Naive thymus-derived CD4-positive, alpha-beta T cell (primary cell): ENCODE measurements at regions not wholly inside any gene's neighbourhood (a gene's known extent, or its start where the extent isn't known, plus 50 kb on each side); places are given as distances from the start of the nearest gene placed in this dataset.
"Not testable (repeated sequence)": the region's sequence is repeated elsewhere in the genome, so short reads cannot be mapped to it uniquely, and the experiment has no call there.

ENCODE experiments used
- ATAC-seq: fragments of 150-1000 bp; cut with Tn5 transposase; 2 replicates; pipeline ENCODE4 v1.10.0; 2021; ENCODE audit warnings: mild to moderate bottlenecking, moderate library complexity
- CTCF ChIA-PET: fragments of 350-600 bp; sonication (Branson Sonifier 250); formaldehyde crosslinking; loops from one replicate; lab custom pipeline; 2021; ENCODE audit warnings: antibody characterized with exemption; lab: Charles Lee
- POLR2A ChIA-PET: fragments of 350-600 bp; sonication (Branson Sonifier 250); formaldehyde crosslinking; loops from one replicate; lab custom pipeline; 2021; ENCODE audit warnings: antibody characterized with exemption, inconsistent platforms; lab: Charles Lee
- DNase-seq, 9 donors: peaks; one replicate each; pipeline versions ENCODE4 v3.0.0 to v3.0.0-alpha.2; 2020 to 2022; ENCODE audit warnings: mixed read lengths in 1 of 9
- H3K27ac ChIP-seq: one replicate; pipeline ENCODE4 v1.7.0; 2013; ENCODE audit warnings: mild to moderate bottlenecking, low read depth, low read length, moderate library complexity
- H3K27me3 ChIP-seq, 2 donors: one replicate each; pipeline ENCODE4 v1.7.0; 2013; ENCODE audit warnings: low read length in 2 of 2, mild to moderate bottlenecking in 2 of 2, moderate library complexity in 2 of 2; ENCODE audit not compliant: control insufficient read depth in 2 of 2, insufficient read depth in 2 of 2
- H3K36me3 ChIP-seq, 3 experiments: 1 replicate in 2 of 3; 2 replicates in 1 of 3; pipeline ENCODE4 v1.7.0; 2013; ENCODE audit warnings: low read length in 3 of 3, mild to moderate bottlenecking in 3 of 3, moderate library complexity in 1 of 3; ENCODE audit not compliant: insufficient read depth in 3 of 3, control insufficient read depth in 2 of 3
- H3K4me1 ChIP-seq, 2 donors: one replicate each; pipeline ENCODE4 v1.7.0; 2013; ENCODE audit warnings: low read length in 2 of 2, mild to moderate bottlenecking in 2 of 2, moderate library complexity in 1 of 2; ENCODE audit not compliant: control insufficient read depth in 2 of 2, insufficient read depth in 2 of 2
- H3K4me3 ChIP-seq: 2 replicates; pipeline ENCODE4 v1.7.0; 2013; ENCODE audit warnings: mild to moderate bottlenecking, low read length
- H3K9me3 ChIP-seq, 3 experiments: 1 replicate in 2 of 3; 2 replicates in 1 of 3; pipeline ENCODE4 v1.7.0; 2013; ENCODE audit warnings: low read length in 3 of 3; ENCODE audit not compliant: control insufficient read depth in 2 of 3
- H3K27ac Mint-ChIP-seq, 9 donors: one replicate each; pipeline ENCODE4 v1.8.0; 2020 to 2022; ENCODE audit warnings: mixed read lengths in 9 of 9, mild to moderate bottlenecking in 8 of 9, moderate library complexity in 5 of 9, inconsistent platforms in 2 of 9
- H3K27me3 Mint-ChIP-seq, 5 donors: one replicate each; pipeline ENCODE4 v1.8.0; 2021 to 2022; ENCODE audit warnings: mixed read lengths in 5 of 5, mild to moderate bottlenecking in 1 of 5
- H3K36me3 Mint-ChIP-seq, 5 donors: one replicate each; pipeline ENCODE4 v1.8.0; 2020 to 2022; ENCODE audit warnings: mixed read lengths in 5 of 5, mild to moderate bottlenecking in 3 of 5, inconsistent platforms in 1 of 5
- H3K4me1 Mint-ChIP-seq, 7 donors: one replicate each; pipeline ENCODE4 v1.8.0; 2020 to 2022; ENCODE audit warnings: mixed read lengths in 7 of 7, mild to moderate bottlenecking in 3 of 7, inconsistent platforms in 1 of 7
- H3K4me3 Mint-ChIP-seq, 10 donors: one replicate each; pipeline ENCODE4 v1.8.0; 2020 to 2022; ENCODE audit warnings: mild to moderate bottlenecking in 10 of 10, mixed read lengths in 10 of 10, moderate library complexity in 6 of 10, inconsistent platforms in 2 of 10
- H3K9me3 Mint-ChIP-seq, 11 donors: one replicate each; pipeline ENCODE4 v1.8.0; 2020 to 2022; ENCODE audit warnings: mixed read lengths in 11 of 11, mild to moderate bottlenecking in 4 of 11, inconsistent platforms in 1 of 11, moderate library complexity in 1 of 11
- intact Hi-C, 2 donors: fragments of 100-400 bp; cut with micrococcal nuclease; formaldehyde crosslinking; loops; one replicate each; pipeline ENCODE4 v1.15.1; 2023

- H3K4me1 Mint-ChIP-seq, result no peaks in the 10 kb centered on the region
- no peak overlapping the region for H3K27ac ChIP-seq
- CTCF ChIA-PET, result no interaction called here
These were observed 219.0 kb downstream of the KCNJ2 start for GRCh38 chr17:70388326-70388725.

GRCh38 chr17:70389232-70389757 lies 220.0 kb downstream of the KCNJ2 start:
- H3K27ac Mint-ChIP-seq, POLR2A ChIA-PET, DNase-seq, H3K9me3 Mint-ChIP-seq, H3K36me3 Mint-ChIP-seq, H3K36me3 ChIP-seq, H3K4me1 Mint-ChIP-seq, H3K27ac ChIP-seq, H3K4me3 Mint-ChIP-seq, H3K27me3 Mint-ChIP-seq, H3K9me3 ChIP-seq, CTCF ChIA-PET, H3K4me3 ChIP-seq, H3K4me1 ChIP-seq, ATAC-seq, H3K27me3 ChIP-seq, intact Hi-C loops: not testable (repeated sequence)

More at GRCh38 chr17:70388326-70388725, 219.0 kb downstream of the KCNJ2 start:
- Histone ChIP-seq H3K9me3 (no peaks in the 10 kb centered on the region), H3K36me3 (no peaks in the 10 kb centered on the region), H3K27me3 (no peaks in the 10 kb centered on the region), H3K4me3 (no peak overlapping the region), H3K4me1 (no peaks in the 10 kb centered on the region)
- H3K9me3 Mint-ChIP-seq, result peaks cover 0 to 5% (median 0%) of the 10 kb centered on the region in 11 donors
- DNase-seq (no peak), ATAC-seq (no peak)
- H3K27me3 Mint-ChIP-seq, result no peaks in the 10 kb centered on the region
- no peak overlapping the region for H3K27ac Mint-ChIP-seq
- no peaks in the 10 kb centered on the region for H3K36me3 Mint-ChIP-seq
- POLR2A ChIA-PET, result no interaction called here
- intact Hi-C loops, result no loop called here
- no peak overlapping the region for H3K4me3 Mint-ChIP-seq

GRCh38 chr17:70390049-70390448 lies 220.7 kb downstream of the KCNJ2 start:
- Mint-ChIP-seq H3K4me3 (no peak overlapping the region), H3K4me1 (no peaks in the 10 kb centered on the region), H3K27ac (no peak overlapping the region), H3K27me3 (no peaks in the 10 kb centered on the region), H3K9me3 (peaks cover 0 to 5% (median 0%) of the 10 kb centered on the region in 11 donors), H3K36me3 (no peaks in the 10 kb centered on the region)
- DNase-seq, result no peak
- Histone ChIP-seq H3K9me3 (no peaks in the 10 kb centered on the region), H3K36me3 (no peaks in the 10 kb centered on the region), H3K4me3 (no peak overlapping the region), H3K27ac (no peak overlapping the region), H3K27me3 (no peaks in the 10 kb centered on the region), H3K4me1 (no peaks in the 10 kb centered on the region)
- ChIA-PET CTCF (no interaction called here), POLR2A (no interaction called here)
- intact Hi-C loops, result no loop called here
- ATAC-seq, result no peak

- ATAC-seq, result no peak
These were observed 225.3 kb downstream of the KCNJ2 start for GRCh38 chr17:70394473-70395232.

GRCh38 chr17:70405492-70406220 lies 236.3 kb downstream of the KCNJ2 start:
- H3K4me3 ChIP-seq, result no peak overlapping the region

More at GRCh38 chr17:70394473-70395232, 225.3 kb downstream of the KCNJ2 start:
- no peaks in the 10 kb centered on the region for H3K36me3 Mint-ChIP-seq
- peaks cover 0 to 5% (median 2%) of the 10 kb centered on the region in 11 donors for H3K9me3 Mint-ChIP-seq
- Histone ChIP-seq H3K4me1 (no peaks in the 10 kb centered on the region), H3K36me3 (no peaks in the 10 kb centered on the region), H3K27ac (no peak overlapping the region), H3K4me3 (no peak overlapping the region), H3K9me3 (no peaks in the 10 kb centered on the region), H3K27me3 (no peaks in the 10 kb centered on the region)
- ChIA-PET POLR2A (no interaction called here), CTCF (no interaction called here)
- no peak overlapping the region for H3K4me3 Mint-ChIP-seq
- no peaks in the 10 kb centered on the region for H3K4me1 Mint-ChIP-seq
- no peak for DNase-seq
- intact Hi-C loops, result no loop called here
- H3K27ac Mint-ChIP-seq, result no peak overlapping the region
- H3K27me3 Mint-ChIP-seq, result peaks cover 0 to 6% (median 0%) of the 10 kb centered on the region in 5 donors

GRCh38 chr17:70407506-70407905 lies 238.2 kb downstream of the KCNJ2 start:
- no peak for DNase-seq
- Histone ChIP-seq H3K4me3 (no peak overlapping the region), H3K9me3 (no peaks in the 10 kb centered on the region), H3K27ac (no peak overlapping the region), H3K36me3 (no peaks in the 10 kb centered on the region), H3K27me3 (no peaks in the 10 kb centered on the region), H3K4me1 (no peaks in the 10 kb centered on the region)
- intact Hi-C loops, result no loop called here
- Mint-ChIP-seq H3K9me3 (peaks cover 0 to 4% (median 0%) of the 10 kb centered on the region in 11 donors), H3K36me3 (no peaks in the 10 kb centered on the region), H3K27me3 (no peaks in the 10 kb centered on the region), H3K4me1 (no peaks in the 10 kb centered on the region), H3K4me3 (no peak overlapping the region), H3K27ac (no peak overlapping the region)
- ATAC-seq, result no peak
- CTCF ChIA-PET, result no interaction called here
- POLR2A ChIA-PET, result no interaction called here

More at GRCh38 chr17:70405492-70406220, 236.3 kb downstream of the KCNJ2 start:
- H3K27me3 Mint-ChIP-seq, result no peaks in the 10 kb centered on the region
- no peaks in the 10 kb centered on the region for H3K4me1 ChIP-seq
- ATAC-seq (peak; percentile 68), DNase-seq (no peak)
- peaks cover 0 to 4% (median 0%) of the 10 kb centered on the region in 11 donors for H3K9me3 Mint-ChIP-seq
- intact Hi-C loops, result no loop called here
- no peaks in the 10 kb centered on the region for H3K36me3 Mint-ChIP-seq
- no peaks in the 10 kb centered on the region for H3K27me3 ChIP-seq
- H3K36me3 ChIP-seq, result no peaks in the 10 kb centered on the region
- no peak overlapping the region for H3K27ac Mint-ChIP-seq
- H3K27ac ChIP-seq, result no peak overlapping the region
- CTCF ChIA-PET, result no interaction called here
- H3K9me3 ChIP-seq, result no peaks in the 10 kb centered on the region
- POLR2A ChIA-PET, result no interaction called here
- no peak overlapping the region for H3K4me3 Mint-ChIP-seq
- no peaks in the 10 kb centered on the region for H3K4me1 Mint-ChIP-seq
